IPS-15b (cell line): ENCODE measurements at regions not wholly inside any gene's neighbourhood (a gene's known extent, or its start where the extent isn't known, plus 50 kb on each side); places are given as distances from the start of the nearest gene placed in this dataset.

Source experiments
- H3K27me3 ChIP-seq: one replicate; pipeline ENCODE4 v1.6.1; 2013; ENCODE audit warnings: low read length; ENCODE audit not compliant: control insufficient read depth, insufficient read depth
- H3K36me3 ChIP-seq: one replicate; pipeline ENCODE4 v1.6.1; 2013; ENCODE audit warnings: low read length; ENCODE audit not compliant: control insufficient read depth, insufficient read depth
- H3K4me1 ChIP-seq: one replicate; pipeline ENCODE4 v1.6.1; 2013; ENCODE audit warnings: mild to moderate bottlenecking, low read length; ENCODE audit not compliant: control insufficient read depth, insufficient read depth
- H3K4me3 ChIP-seq: one replicate; pipeline ENCODE4 v1.5.1; 2013; ENCODE audit warnings: low read depth, low read length
- H3K9ac ChIP-seq: one replicate; pipeline ENCODE4 v1.6.1; 2013; ENCODE audit warnings: low read depth, mild to moderate bottlenecking, low read length
- H3K9me3 ChIP-seq: one replicate; pipeline ENCODE4 v1.6.1; 2013; ENCODE audit warnings: mild to moderate bottlenecking, low read length; ENCODE audit not compliant: control insufficient read depth, insufficient read depth

- H3K4me3 ChIP-seq: no peak overlapping the region
- no peaks in the 10 kb centered on the region for H3K4me1 ChIP-seq
- H3K9me3 ChIP-seq: no peaks in the 10 kb centered on the region
- no peaks in the 10 kb centered on the region for H3K27me3 ChIP-seq
- H3K36me3 ChIP-seq: no peaks in the 10 kb centered on the region
- no peak overlapping the region for H3K9ac ChIP-seq
Observed at GRCh38 chr9:91077624-91078368, 276.2 kb downstream of the SYK start.

- no peaks in the 10 kb centered on the region for H3K36me3 ChIP-seq
- H3K4me1 ChIP-seq: no peaks in the 10 kb centered on the region
- no peak overlapping the region for H3K9ac ChIP-seq
- H3K9me3 ChIP-seq: no peaks in the 10 kb centered on the region
- no peak overlapping the region for H3K4me3 ChIP-seq
- H3K27me3 ChIP-seq: no peaks in the 10 kb centered on the region
Observed at GRCh38 chr9:91078369-91078695, 276.7 kb downstream of the SYK start.

DNA sequence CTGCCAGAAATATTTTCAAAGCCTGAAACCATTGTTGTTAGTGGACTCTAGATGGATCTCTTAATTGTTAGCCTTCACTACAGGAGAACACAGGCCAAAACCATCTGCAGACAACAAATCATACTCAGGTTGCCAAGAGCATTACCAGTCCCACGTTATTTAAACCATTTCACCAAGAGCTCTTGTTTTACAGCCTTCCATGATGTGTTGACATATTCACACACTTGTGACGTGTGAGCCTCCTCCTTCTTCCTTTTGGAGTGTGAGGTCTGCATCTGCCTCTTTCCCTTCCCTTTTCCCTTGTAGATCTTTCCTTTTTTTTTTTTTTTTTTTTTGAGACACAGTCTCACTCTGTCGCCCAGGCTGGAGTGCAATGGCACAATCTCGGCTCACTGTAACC is 279.0 kb downstream of the AUH start:
- Histone ChIP-seq H3K9me3 (no peaks in the 10 kb centered on the region), H3K4me3 (no peak overlapping the region), H3K9ac (no peak overlapping the region), H3K27me3 (no peaks in the 10 kb centered on the region), H3K36me3 (no peaks in the 10 kb centered on the region), H3K4me1 (no peaks in the 10 kb centered on the region)

DNA sequence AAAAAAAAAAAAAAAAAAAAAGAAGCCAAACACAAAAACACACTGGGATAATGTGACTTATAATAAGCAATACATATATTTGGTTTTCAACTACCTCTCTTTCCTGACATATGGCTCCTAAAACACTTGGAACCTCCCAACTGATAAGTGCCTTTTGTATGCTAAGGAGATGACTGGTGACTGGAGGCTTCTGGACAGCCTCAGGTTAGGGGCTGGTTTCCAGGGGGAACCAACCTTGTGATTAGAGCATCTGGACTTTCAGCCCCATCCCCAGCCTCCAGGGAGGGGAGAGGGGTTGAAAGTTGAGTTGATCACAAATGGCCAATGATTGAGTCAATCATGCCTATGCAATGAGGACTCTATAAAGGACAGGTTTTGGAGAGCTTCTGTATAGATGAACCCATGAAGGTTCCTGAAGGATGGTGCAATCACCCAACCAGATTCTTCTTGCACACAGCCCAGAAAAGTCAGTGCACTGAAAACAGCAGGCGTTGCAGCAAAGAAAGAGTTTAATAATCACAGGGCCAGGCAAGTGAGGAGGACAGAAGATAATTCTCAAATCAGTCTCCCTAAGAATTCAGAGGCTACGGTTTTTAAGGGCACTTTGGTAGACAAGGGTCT is 276.7 kb downstream of the AUH start:
- H3K4me1 ChIP-seq: no peaks in the 10 kb centered on the region
- H3K36me3 ChIP-seq: no peaks in the 10 kb centered on the region
- no peak overlapping the region for H3K4me3 ChIP-seq
- no peak overlapping the region for H3K9ac ChIP-seq
- no peaks in the 10 kb centered on the region for H3K27me3 ChIP-seq
- no peaks in the 10 kb centered on the region for H3K9me3 ChIP-seq

DNA sequence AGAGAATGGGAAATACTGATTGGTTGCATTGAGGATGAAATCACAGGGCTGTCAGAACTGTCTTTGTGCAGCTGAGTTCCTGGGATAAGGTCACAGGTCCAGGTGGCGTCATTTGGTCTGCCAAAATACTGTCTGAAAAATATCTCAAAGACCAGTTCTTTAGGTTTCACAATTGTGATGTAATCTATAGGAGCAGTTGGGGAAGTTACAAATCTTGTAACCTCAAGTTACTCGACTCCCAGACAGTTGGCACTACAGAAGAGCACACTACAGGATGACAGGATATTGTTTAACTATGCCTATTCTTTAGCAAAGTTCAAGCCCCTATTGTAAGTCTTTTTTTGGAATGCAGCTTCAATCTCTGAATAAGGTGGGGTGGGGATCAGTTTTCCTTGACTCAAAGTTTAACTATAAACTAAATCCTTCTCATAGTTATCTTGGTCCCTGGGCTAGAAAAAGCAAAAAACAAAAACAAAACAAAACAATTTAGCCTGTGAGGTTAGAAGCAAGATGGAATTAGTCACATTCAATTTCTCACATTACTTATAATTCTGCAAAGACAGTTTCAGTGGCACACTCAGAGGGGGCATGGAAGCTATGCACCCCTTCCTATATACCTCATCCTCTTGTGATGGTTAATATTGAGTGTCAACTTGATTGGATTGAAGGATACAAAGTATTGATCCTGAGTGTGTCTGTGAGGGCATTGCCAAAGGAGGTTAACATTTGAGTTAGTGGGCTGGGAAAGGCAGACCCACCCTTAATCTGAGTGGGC is 276.0 kb downstream of the AUH start:
- H3K27me3 ChIP-seq: no peaks in the 10 kb centered on the region
- no peaks in the 10 kb centered on the region for H3K36me3 ChIP-seq
- no peaks in the 10 kb centered on the region for H3K9me3 ChIP-seq
- no peak overlapping the region for H3K4me3 ChIP-seq
- H3K9ac ChIP-seq: no peak overlapping the region
- no peaks in the 10 kb centered on the region for H3K4me1 ChIP-seq

DNA sequence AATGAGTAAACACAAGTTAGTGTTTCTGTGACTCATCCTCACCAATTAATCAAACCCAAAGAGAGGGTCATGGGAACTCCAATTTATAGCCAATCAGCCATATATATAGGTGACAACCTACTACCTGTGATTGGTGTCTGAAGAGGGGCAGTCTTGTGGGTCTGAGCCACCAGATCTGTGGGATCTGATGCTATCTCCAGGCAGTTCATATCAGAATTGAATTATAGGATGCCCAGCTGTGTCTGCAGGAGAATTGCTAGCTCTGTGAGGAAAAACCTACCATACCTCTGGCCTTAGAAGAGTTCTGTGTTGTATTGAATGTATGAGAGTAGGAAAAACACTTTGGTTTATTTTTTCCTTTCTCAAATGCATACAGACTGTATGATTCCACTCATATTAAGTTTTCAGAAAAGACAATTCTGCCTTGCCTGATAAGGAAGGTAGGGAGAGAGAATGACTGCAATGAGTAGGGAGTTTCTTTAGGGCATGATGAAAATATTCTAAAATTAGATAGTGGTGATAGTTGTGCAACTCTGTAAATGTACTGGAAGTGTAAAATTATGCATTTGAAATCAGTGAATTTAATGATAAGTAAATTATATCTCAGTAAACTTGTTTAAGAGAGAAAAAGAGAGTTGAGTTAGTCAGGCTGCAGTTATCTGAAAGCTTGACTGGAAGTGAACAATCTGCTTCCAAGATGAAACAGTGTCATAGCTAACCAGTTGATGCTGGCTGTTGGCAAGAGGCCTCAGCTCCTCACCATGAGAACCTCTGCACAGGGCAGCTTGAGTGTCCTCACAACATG is 274.9 kb downstream of the AUH start:
- Histone ChIP-seq H3K9me3 (no peaks in the 10 kb centered on the region), H3K4me3 (no peak overlapping the region), H3K36me3 (no peaks in the 10 kb centered on the region), H3K4me1 (no peaks in the 10 kb centered on the region), H3K27me3 (no peaks in the 10 kb centered on the region), H3K9ac (no peak overlapping the region)

DNA sequence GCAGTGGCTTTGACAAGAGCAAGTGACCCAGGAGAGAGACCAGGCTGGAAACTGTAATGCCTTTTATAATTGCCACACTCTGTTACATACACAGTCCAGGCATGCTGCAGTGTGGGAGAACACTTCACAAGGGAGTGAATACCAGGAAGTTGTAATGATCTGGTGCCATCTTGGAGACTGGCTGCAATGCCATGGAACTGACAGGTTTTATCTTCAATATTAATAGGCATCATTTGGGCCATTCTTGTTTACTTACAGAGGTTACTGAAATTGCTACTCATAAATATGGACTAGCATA is 274.3 kb downstream of the AUH start:
- Histone ChIP-seq H3K9me3 (no peaks in the 10 kb centered on the region), H3K4me3 (no peak overlapping the region), H3K27me3 (no peaks in the 10 kb centered on the region), H3K4me1 (no peaks in the 10 kb centered on the region), H3K36me3 (no peaks in the 10 kb centered on the region), H3K9ac (no peak overlapping the region)

GRCh38 chr9:91089405-91090129 is 272.2 kb downstream of the AUH start:
- no peak overlapping the region for H3K9ac ChIP-seq
- no peak overlapping the region for H3K4me3 ChIP-seq
- no peaks in the 10 kb centered on the region for H3K4me1 ChIP-seq
- no peaks in the 10 kb centered on the region for H3K27me3 ChIP-seq
- no peaks in the 10 kb centered on the region for H3K9me3 ChIP-seq
- no peaks in the 10 kb centered on the region for H3K36me3 ChIP-seq

DNA sequence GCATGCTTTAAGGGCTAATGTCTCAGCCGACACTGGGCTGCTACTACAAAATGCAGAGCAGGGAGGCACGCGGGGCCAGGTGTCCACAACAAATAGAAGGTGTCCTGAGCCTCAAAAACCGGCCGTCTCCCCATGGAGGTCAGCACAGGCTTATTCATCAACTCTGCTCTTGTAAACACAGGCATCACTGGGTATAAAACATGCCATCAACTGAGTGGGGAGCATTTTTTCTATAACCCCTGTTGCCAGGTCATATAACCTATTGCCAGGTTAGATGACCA is 271.6 kb downstream of the AUH start:
- H3K4me3 ChIP-seq: no peak overlapping the region
- no peaks in the 10 kb centered on the region for H3K36me3 ChIP-seq
- H3K9ac ChIP-seq: no peak overlapping the region
- no peaks in the 10 kb centered on the region for H3K4me1 ChIP-seq
- no peaks in the 10 kb centered on the region for H3K27me3 ChIP-seq
- H3K9me3 ChIP-seq: no peaks in the 10 kb centered on the region

DNA sequence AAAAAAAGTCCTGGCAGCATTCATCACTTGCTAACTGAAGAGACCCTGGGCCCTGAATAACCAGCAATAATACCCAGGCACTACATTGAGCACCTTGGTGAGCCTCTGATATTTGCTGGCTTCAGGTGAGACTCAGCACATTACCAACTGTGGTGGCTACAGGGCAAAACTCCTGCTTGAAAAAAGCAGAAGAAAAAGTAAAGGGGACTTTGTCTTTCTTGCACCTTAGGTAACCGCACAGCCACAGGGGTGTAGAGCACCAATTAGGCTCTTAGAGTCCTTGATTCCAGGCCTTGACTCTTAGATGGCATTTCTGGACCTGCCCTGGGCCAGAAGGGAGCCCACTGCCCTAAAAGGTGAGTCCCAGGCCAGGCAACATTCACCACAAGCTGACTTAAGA is 269.5 kb downstream of the AUH start:
- Histone ChIP-seq H3K36me3 (no peaks in the 10 kb centered on the region), H3K4me1 (no peaks in the 10 kb centered on the region), H3K4me3 (no peak overlapping the region), H3K9me3 (no peaks in the 10 kb centered on the region), H3K9ac (no peak overlapping the region), H3K27me3 (no peaks in the 10 kb centered on the region)

DNA sequence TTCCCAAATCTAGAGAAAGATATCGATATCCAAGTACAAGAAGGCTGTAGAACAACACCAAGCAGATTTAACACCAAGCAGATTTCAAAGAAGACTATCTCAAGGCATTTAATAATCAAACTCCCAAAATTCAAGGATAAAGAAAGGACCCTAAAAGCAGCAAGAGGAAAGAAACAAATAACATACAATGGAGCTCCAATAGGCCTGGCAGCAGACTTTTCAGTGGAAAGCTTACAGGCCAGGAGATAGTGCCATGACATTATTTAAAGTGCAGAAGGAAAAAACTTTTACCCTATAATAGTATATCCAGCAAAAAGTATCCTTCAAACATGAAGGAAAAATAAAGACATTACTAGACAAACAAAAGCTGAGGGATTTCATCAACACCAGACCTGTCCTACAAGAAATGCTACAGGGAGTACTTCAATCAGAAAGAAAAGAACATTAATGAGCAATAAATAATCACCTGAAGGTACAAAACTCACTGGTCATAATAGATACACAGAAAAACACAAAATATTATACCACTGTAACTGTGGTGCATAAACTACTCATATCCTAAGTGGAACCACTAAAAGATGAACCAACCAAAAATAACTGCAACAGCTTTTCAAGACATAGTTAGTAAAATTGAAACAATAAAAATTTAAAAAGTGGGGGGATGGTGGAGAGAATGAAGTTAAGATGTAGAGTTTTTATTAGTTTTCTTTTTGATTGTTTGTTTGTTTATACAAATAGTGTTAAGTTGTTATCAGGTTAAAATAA is 267.2 kb downstream of the AUH start:
- Histone ChIP-seq H3K4me1 (no peaks in the 10 kb centered on the region), H3K27me3 (no peaks in the 10 kb centered on the region), H3K4me3 (no peak overlapping the region), H3K36me3 (no peaks in the 10 kb centered on the region), H3K9me3 (no peaks in the 10 kb centered on the region), H3K9ac (no peak overlapping the region)
